ENCODE measurements at regions not wholly inside any gene's neighbourhood (a gene's known extent, or its start where the extent isn't known, plus 50 kb on each side); places are given as distances from the start of the nearest gene placed in this dataset.

DNA sequence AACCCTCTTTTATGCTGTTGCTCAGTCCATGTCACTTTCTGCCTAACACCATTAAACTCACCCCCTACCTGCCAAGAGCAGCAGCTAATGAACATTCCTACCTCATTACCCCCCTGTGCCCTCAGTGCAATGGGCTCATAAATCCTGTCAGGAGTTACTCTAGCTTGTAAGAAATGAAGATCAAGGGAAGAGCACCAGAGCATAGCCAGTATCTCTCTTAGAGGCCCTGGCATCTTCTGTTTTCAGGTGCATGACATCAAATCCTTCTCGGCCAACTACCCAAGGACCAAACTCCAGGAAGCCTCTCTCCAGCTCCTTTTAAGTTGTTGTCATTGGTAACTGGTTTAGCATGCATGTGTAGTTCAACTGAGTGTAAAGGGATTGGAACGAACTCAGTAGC, 75.1 kb downstream of the FOXI2 start (continued):
- TF ChIP-seq BRCA1 (IDR thresholded peaks at IDR 0.05; ENCODE audit: low read depth, low read length): no peak
